Heart left ventricle (tissue), 16 donors: ENCODE measurements at regions not wholly inside any gene's neighbourhood (a gene's known extent, or its start where the extent isn't known, plus 50 kb on each side); places are given as distances from the start of the nearest gene placed in this dataset.

Source experiments
- ATAC-seq, 4 donors: fragments of 200-7000 bp; cut with Tn5 transposase; one replicate each; pipeline ENCODE4 v1.9.1; 2020 to 2022; ENCODE audit warnings: moderate library complexity in 4 of 4, mild to moderate bottlenecking in 3 of 4, moderate number of reproducible peaks in 1 of 4
- DNase-seq, 5 donors: peaks; one replicate each; pipeline ENCODE4 v3.0.0-alpha.2; 2020
- H3K27ac ChIP-seq, 12 donors: fragments of 200-600 bp; sonication (generic) in 4 of 12; one replicate each; pipeline versions ENCODE4 v1.5.0 to v1.8.0; 2016 to 2022; ENCODE audit warnings: mild to moderate bottlenecking in 2 of 12
- H3K27me3 ChIP-seq, 9 donors: fragments of 200-600 bp; sonication (generic) in 2 of 9; one replicate each; pipeline versions ENCODE4 v1.5.1 to v1.8.0; 2016 to 2022; ENCODE audit warnings: mild to moderate bottlenecking in 3 of 9
- H3K36me3 ChIP-seq, 9 donors: fragments of 200-600 bp; sonication (generic) in 2 of 9; one replicate each; pipeline versions ENCODE4 v1.5.0 to v1.8.0; 2018 to 2022; ENCODE audit warnings: mild to moderate bottlenecking in 2 of 9
- H3K4me1 ChIP-seq, 12 donors: fragments of 200-600 bp; sonication (generic) in 4 of 12; one replicate each; pipeline versions ENCODE4 v1.5.0 to v1.8.0; 2016 to 2022; ENCODE audit warnings: mild to moderate bottlenecking in 3 of 12
- H3K4me3 ChIP-seq, 12 donors: fragments of 200-600 bp; sonication (generic) in 4 of 12; one replicate each; pipeline versions ENCODE4 v1.5.0 to v1.8.0; 2017 to 2022; ENCODE audit warnings: mild to moderate bottlenecking in 9 of 12, moderate library complexity in 4 of 12
- H3K9me3 ChIP-seq, 12 donors: fragments of 200-600 bp; sonication (generic) in 4 of 12; one replicate each; pipeline versions ENCODE4 v1.5.0 to v1.8.0; 2016 to 2022; ENCODE audit warnings: mild to moderate bottlenecking in 1 of 12
- POLR2A ChIP-seq, 2 donors: fragments of 450-650 bp; IDR thresholded peaks; one replicate each; pipeline ENCODE4 v1.6.1; 2017; ENCODE audit warnings: antibody characterized with exemption in 2 of 2, mild to moderate bottlenecking in 2 of 2, moderate library complexity in 2 of 2
- WGBS, 4 donors: extraction: QIAGEN DNeasy Blood & Tissue Kit in 2 of 4; methylation state at CpG; one replicate each; pipeline versions ENCODE4 v1.1.5 to v1.1.7; 2013 to 2018; 5-methylcytosine and 5-hydroxymethylcytosine counted together
- intact Hi-C, 10 donors: fragments of 100-400 bp; cut with DNase I; formaldehyde crosslinking; loops; one replicate each; pipeline versions ENCODE4 v1.11.1 to v1.14.2; 2022
- TF ChIP-seq, protein P1 (sequence below), 12 donors: fragments of 200-600 bp; sonication (generic) in 4 of 12; IDR thresholded peaks; one replicate each; pipeline versions ENCODE4 v1.5.0 to v1.8.0; 2018 to 2022; ENCODE audit warnings: antibody characterized with exemption in 12 of 12, mild to moderate bottlenecking in 5 of 12
- donor health status: ischemic (EF 13 %, LVEDD 7.1; RV severe dilation, severe dysfunction).
- donor health status: healthy with polysubstance abuse.
- donor health status: DM: no; HTN: yes; CAD: no.
- donor health status: DM: no; HTN: no; CAD: no.
- donor health status: ischemic (EF 25% LVEDD 6.9; RV normal size, moderate dysfunction).
- donor health status: ischemic (EF 25% LVEDD 5.7; RV mildly dilated, moderate dysfunction).
- donor health status: healthy.
- donor health status: DM: yes; HTN: yes; CAD: no.
- donor health status: ischemic (EF 35%, LVEDD 5.7; RV mildly dilated, moderate dysfunction).
- donor health status: nonischemic (EF 11% LVEDD 7.7; RV severe dilation, severe dysfunction).
- donor health status: DM: yes; HTN: yes; CAD: no.
- donor health status: PGD.
- donor health status: ischemic (EF 29% LVEDD 5.4; RV normal size, mild dysfunction).
- donor health status: nonischemic (EF 23%, LVEDD 6.1; RV moderate dilation, normal function).

DNA sequence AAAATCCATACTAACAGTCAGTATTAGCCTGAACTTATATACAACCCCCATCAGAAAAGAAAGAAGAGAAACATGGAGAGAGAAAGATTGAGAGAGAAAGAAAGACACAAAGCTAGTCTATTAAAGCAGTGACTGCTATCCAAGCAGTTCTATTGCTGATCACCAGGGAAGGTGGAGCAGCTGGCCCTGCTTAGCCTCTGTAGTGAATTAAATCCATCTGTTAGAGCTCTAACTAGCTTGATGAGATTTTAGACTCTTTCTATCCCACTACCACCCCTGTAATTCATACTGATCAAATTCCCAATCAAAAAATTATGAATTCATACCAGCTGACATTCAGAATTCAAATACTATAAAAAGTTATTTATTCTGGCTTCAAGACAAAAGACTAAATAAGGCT is 486.0 kb upstream of the LRRN3 start:
- Histone ChIP-seq H3K36me3 (no peaks in the 10 kb centered on the region), H3K9me3 (no peaks in the 10 kb centered on the region), H3K4me1 (no peaks in the 10 kb centered on the region), H3K27me3 (no peaks in the 10 kb centered on the region), H3K4me3 (no peak overlapping the region), H3K27ac (no peak overlapping the region)
- DNase-seq (no peak), ATAC-seq (no peak)
- TF ChIP-seq, protein P1, sequence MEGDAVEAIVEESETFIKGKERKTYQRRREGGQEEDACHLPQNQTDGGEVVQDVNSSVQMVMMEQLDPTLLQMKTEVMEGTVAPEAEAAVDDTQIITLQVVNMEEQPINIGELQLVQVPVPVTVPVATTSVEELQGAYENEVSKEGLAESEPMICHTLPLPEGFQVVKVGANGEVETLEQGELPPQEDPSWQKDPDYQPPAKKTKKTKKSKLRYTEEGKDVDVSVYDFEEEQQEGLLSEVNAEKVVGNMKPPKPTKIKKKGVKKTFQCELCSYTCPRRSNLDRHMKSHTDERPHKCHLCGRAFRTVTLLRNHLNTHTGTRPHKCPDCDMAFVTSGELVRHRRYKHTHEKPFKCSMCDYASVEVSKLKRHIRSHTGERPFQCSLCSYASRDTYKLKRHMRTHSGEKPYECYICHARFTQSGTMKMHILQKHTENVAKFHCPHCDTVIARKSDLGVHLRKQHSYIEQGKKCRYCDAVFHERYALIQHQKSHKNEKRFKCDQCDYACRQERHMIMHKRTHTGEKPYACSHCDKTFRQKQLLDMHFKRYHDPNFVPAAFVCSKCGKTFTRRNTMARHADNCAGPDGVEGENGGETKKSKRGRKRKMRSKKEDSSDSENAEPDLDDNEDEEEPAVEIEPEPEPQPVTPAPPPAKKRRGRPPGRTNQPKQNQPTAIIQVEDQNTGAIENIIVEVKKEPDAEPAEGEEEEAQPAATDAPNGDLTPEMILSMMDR (IDR thresholded peaks at IDR 0.05) = no peak
- no peak for TF ChIP-seq POLR2A (IDR thresholded peaks at IDR 0.05)
- intact Hi-C loops = no loop called here

DNA sequence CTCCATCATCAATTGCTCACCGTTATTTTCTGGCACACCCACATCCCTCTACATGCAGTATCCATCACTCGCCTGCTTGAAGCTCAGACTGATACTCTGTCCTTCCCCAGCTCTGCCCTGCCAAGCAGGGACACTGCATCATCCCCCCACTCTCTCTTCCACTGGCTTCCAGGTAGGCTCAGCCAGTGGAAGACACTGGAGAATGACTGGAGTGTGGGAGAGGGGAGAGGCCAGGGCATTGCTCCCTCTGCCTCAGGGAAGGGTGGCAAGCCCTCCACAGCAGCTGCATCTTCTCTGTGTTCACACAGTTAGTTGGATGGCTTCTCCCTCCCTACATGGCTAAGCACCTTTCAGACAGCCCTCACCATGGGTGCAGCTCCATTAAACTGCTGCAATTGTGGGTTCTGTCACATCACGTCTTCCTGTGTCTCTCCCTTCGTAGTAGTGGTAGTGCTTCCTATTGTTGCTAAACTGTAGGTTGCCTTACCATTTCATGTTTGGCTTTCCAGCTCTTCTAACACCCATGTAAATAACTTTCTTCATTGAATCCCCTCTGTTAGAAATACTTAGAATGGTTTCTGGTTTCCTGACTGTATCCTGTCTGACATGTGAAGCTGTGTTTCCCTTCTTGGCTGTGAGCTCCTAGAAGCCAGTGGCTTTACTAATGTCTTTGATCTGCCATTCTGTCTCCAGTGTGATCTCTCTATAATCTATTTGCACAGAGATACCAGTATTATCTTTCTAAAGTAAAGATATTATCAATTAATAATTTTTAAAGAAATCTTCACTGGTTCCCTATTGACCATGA is 483.7 kb upstream of the LRRN3 start:
- intact Hi-C loops = no loop called here
- no peak overlapping the region for H3K27ac ChIP-seq
- H3K27me3 ChIP-seq = no peaks in the 10 kb centered on the region
- no peaks in the 10 kb centered on the region for H3K36me3 ChIP-seq
- WGBS, 4 donors = 78 to 90% (median 88%) methylated on average over 4 of the region's 4 CpGs
- DNase-seq (no peak), ATAC-seq (no peak)
- H3K9me3 ChIP-seq = no peaks in the 10 kb centered on the region
- no peak overlapping the region for H3K4me3 ChIP-seq
- H3K4me1 ChIP-seq = no peaks in the 10 kb centered on the region
- TF ChIP-seq, protein P1 (IDR thresholded peaks at IDR 0.05) = no peak
- no peak for TF ChIP-seq POLR2A (IDR thresholded peaks at IDR 0.05)

DNA sequence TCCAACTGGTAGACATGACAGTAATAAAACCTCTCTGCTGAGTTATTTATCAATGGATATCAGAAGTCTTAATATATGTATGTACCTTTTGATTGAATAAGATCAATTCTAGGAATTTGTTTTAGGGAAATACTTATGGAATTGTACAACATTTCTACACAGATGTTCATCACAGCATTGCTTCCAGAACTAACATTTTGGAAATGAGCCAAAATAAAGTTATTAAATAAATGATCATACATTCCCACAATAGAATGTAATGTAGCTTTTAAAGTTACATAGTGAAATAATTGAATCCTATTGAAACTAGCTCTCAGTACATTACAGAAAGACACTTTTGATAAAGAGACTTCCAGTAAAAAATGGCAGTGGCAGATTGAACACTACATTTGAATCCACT is 481.6 kb upstream of the LRRN3 start:
- Histone ChIP-seq H3K27me3 (no peaks in the 10 kb centered on the region), H3K36me3 (no peaks in the 10 kb centered on the region), H3K4me3 (no peak overlapping the region), H3K4me1 (no peaks in the 10 kb centered on the region), H3K27ac (no peak overlapping the region), H3K9me3 (no peaks in the 10 kb centered on the region)
- no peak for DNase-seq
- TF ChIP-seq, protein P1 (IDR thresholded peaks at IDR 0.05) = no peak
- TF ChIP-seq POLR2A (IDR thresholded peaks at IDR 0.05) = no peak
- intact Hi-C loops = no loop called here
- no peak for ATAC-seq

DNA sequence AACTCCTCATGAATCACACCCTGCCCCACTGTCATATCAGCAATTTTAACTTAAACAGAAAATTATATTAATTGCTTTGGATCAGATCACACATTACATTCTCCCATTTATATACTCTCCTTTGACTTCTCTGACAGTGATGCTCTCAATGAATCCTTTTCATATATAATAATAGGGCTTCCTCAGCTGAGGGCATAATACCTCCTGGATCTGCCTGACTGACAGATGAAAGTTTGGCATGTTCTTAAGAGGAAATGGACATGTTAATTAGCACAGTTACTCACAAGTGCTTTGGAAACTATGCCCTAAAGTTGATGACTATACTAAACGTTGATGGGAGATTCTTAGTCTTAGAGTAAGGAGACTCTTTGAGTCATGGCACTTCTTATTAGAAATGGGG is 478.2 kb upstream of the LRRN3 start:
- Histone ChIP-seq H3K9me3 (peaks cover 0 to 8% (median 0%) of the 10 kb centered on the region in 12 donors), H3K27ac (no peak overlapping the region), H3K27me3 (no peaks in the 10 kb centered on the region), H3K4me3 (no peak overlapping the region), H3K36me3 (no peaks in the 10 kb centered on the region), H3K4me1 (no peaks in the 10 kb centered on the region)
- DNase-seq (no peak), ATAC-seq (no peak)
- TF ChIP-seq, protein P1 (IDR thresholded peaks at IDR 0.05) = no peak
- TF ChIP-seq POLR2A (IDR thresholded peaks at IDR 0.05) = no peak
- intact Hi-C loops = no loop called here
- 39 to 68% (median 47%) methylated on average over 1 of the region's 1 CpG for WGBS, 4 donors
